Thyroid gland (tissue), 4 donors: ENCODE measurements at regions not wholly inside any gene's neighbourhood (a gene's known extent, or its start where the extent isn't known, plus 50 kb on each side); places are given as distances from the start of the nearest gene placed in this dataset.
"Not testable (repeated sequence)": the region's sequence is repeated elsewhere in the genome, so short reads cannot be mapped to it uniquely, and the experiment has no call there.

Source experiments
- DNase-seq, 2 donors: peaks; one replicate each; pipeline ENCODE4 v3.0.0-alpha.2; 2019
- H3K27ac ChIP-seq, 3 donors: fragments of 200-600 bp; sonication (generic); 1 replicate in 2 of 3; 2 replicates in 1 of 3; pipeline ENCODE4 v1.5.1; 2016 to 2019; ENCODE audit warnings: mild to moderate bottlenecking in 1 of 3, moderate library complexity in 1 of 3
- H3K27me3 ChIP-seq: fragments of 200-600 bp; sonication (generic); one replicate; pipeline ENCODE4 v1.5.1; 2019
- H3K36me3 ChIP-seq, 2 donors: fragments of 200-600 bp; sonication (generic); one replicate each; pipeline ENCODE4 v1.5.1; 2016 to 2019
- H3K4me1 ChIP-seq, 2 donors: fragments of 200-600 bp; sonication (generic); one replicate each; pipeline ENCODE4 v1.5.1; 2017 to 2019
- H3K4me3 ChIP-seq, 3 donors: fragments of 200-600 bp; sonication (generic); replicated peaks in 1 of 3; 1 replicate in 2 of 3; 2 replicates in 1 of 3; pipeline ENCODE4 v1.5.1; 2016; ENCODE audit warnings: mild to moderate bottlenecking in 1 of 3
- H3K9me3 ChIP-seq: fragments of 200-600 bp; sonication (generic); one replicate; pipeline ENCODE4 v1.5.1; 2017
- POLR2A ChIP-seq, 2 donors: fragments of 450-650 bp; IDR thresholded peaks; one replicate each; pipeline ENCODE4 v1.6.1; 2017; ENCODE audit warnings: antibody characterized with exemption in 2 of 2, mild to moderate bottlenecking in 2 of 2, moderate library complexity in 1 of 2
- WGBS, 2 donors: methylation state at CpG; one replicate each; pipeline ENCODE4 v1.1.5; 2017; 5-methylcytosine and 5-hydroxymethylcytosine counted together
- intact Hi-C: fragments of 100-400 bp; cut with DNase I; formaldehyde crosslinking; loops from one replicate; pipeline ENCODE4 v1.15.1; 2023
- TF ChIP-seq, protein P1 (sequence below), 6 experiments: fragments of 200-600 bp in 3 of 6; fragments of 450-650 bp in 3 of 6; sonication (generic) in 3 of 6; IDR thresholded peaks; one replicate each; pipeline ENCODE4 v1.5.1; 2016 to 2019; ENCODE audit warnings: antibody characterized with exemption in 6 of 6, mild to moderate bottlenecking in 2 of 6, inconsistent platforms in 1 of 6, moderate library complexity in 1 of 6

- Histone ChIP-seq H3K27me3 (no peaks in the 10 kb centered on the region), H3K36me3 (no peaks in the 10 kb centered on the region), H3K4me1 (peaks cover 4 to 11% of the 10 kb centered on the region in 2 donors), H3K27ac (no peak overlapping the region), H3K4me3 (no peak overlapping the region), H3K9me3 (no peaks in the 10 kb centered on the region)
- WGBS, 2 donors, result 93 to 95% methylated on average over 3 of the region's 3 CpGs
- DNase-seq, result no peak
- intact Hi-C loops, result no loop called here
- TF ChIP-seq, protein P1, sequence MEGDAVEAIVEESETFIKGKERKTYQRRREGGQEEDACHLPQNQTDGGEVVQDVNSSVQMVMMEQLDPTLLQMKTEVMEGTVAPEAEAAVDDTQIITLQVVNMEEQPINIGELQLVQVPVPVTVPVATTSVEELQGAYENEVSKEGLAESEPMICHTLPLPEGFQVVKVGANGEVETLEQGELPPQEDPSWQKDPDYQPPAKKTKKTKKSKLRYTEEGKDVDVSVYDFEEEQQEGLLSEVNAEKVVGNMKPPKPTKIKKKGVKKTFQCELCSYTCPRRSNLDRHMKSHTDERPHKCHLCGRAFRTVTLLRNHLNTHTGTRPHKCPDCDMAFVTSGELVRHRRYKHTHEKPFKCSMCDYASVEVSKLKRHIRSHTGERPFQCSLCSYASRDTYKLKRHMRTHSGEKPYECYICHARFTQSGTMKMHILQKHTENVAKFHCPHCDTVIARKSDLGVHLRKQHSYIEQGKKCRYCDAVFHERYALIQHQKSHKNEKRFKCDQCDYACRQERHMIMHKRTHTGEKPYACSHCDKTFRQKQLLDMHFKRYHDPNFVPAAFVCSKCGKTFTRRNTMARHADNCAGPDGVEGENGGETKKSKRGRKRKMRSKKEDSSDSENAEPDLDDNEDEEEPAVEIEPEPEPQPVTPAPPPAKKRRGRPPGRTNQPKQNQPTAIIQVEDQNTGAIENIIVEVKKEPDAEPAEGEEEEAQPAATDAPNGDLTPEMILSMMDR (IDR thresholded peaks at IDR 0.05), result no peak
- no peak for TF ChIP-seq POLR2A (IDR thresholded peaks at IDR 0.05)
Measured at GRCh38 chr12:59118356-59118755, 198.1 kb upstream of the LRIG3 start.

- 31 to 59% methylated on average over 1 of the region's 1 CpG for whole genome bisulfite sequencing, 2 donors
- DNase-seq, result no peak
- no peak overlapping the region for H3K4me3 ChIP-seq
- no peak overlapping the region for H3K27ac ChIP-seq
- no peaks in the 10 kb centered on the region for H3K27me3 ChIP-seq
- peaks cover 4 to 11% of the 10 kb centered on the region in 2 donors for H3K4me1 ChIP-seq
- intact Hi-C loops, result no loop called here
- H3K9me3 ChIP-seq, result no peaks in the 10 kb centered on the region
- H3K36me3 ChIP-seq, result no peaks in the 10 kb centered on the region
- TF ChIP-seq, protein P1 (IDR thresholded peaks at IDR 0.05), result no peak
- no peak for TF ChIP-seq POLR2A (IDR thresholded peaks at IDR 0.05)
Measured at GRCh38 chr12:59115995-59116394, 195.7 kb upstream of the LRIG3 start.

DNA sequence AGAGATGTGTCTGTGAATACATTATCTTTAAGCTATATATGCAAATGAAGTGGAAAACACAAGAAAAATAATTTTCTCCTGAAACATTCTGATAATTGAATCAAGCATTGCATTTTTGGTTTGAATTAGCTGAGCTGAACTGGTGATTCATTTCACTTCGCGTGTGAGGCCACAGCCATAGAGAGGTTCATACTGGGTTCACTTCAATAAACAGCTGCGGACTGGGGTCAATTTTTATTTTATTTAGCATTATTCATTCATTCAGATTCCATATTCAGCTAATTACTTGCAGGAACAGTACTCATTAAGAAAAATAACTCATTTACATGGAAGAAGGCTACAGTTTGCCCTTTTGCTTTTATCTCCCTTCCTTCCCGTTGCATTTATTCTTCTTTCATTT lies 195.2 kb upstream of the LRIG3 start:
- Histone ChIP-seq H3K4me3 (no peak overlapping the region), H3K36me3 (no peaks in the 10 kb centered on the region), H3K27me3 (no peaks in the 10 kb centered on the region), H3K9me3 (no peaks in the 10 kb centered on the region), H3K4me1 (peaks cover 4 to 11% of the 10 kb centered on the region in 2 donors), H3K27ac (no peak overlapping the region)
- no peak for DNase-seq
- intact Hi-C loops, result no loop called here
- TF ChIP-seq, protein P1 (IDR thresholded peaks at IDR 0.05), result no peak
- no peak for TF ChIP-seq POLR2A (IDR thresholded peaks at IDR 0.05)
- 80 to 95% methylated on average over 4 of the region's 4 CpGs for WGBS, 2 donors

- no peak overlapping the region for H3K27ac ChIP-seq
- TF ChIP-seq POLR2A (IDR thresholded peaks at IDR 0.05), result no peak
- TF ChIP-seq, protein P1 (IDR thresholded peaks at IDR 0.05), result peak; percentile 67 to 93 (median 82)
- no peaks in the 10 kb centered on the region for H3K9me3 ChIP-seq
- intact Hi-C loops, result loop anchor here (5.0 kb wide), 1 partner anchor 38 kb away; no protein-coding TSS in a partner anchor
- 51 to 56% methylated on average over 12 of the region's 12 CpGs for WGBS, 2 donors
- no peaks in the 10 kb centered on the region for H3K27me3 ChIP-seq
- peaks cover 4 to 11% of the 10 kb centered on the region in 2 donors for H3K4me1 ChIP-seq
- no peak overlapping the region for H3K4me3 ChIP-seq
- H3K36me3 ChIP-seq, result no peaks in the 10 kb centered on the region
- peak; percentile 70 to 83 for DNase-seq
Measured at GRCh38 chr12:59113831-59114615, 193.7 kb upstream of the LRIG3 start.

DNA sequence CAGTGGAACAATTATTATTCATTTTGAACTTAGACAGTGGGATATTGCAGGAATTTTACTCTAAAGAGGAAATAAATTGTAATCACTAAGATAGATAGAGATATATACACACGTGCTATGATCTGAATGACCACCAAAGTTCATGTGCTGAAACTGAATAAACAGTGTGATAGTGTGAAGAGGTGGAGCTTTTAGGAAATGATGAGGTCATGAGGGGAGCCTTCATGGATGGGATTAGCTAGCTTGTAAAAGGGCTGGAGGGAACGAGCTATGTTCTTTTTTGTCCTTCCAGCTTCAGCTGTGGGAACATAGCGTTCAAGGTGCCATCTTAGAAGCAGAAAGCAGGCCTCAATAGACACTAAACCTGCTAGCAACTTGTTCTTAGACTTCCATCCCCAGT lies 191.5 kb upstream of the LRIG3 start:
- no peaks in the 10 kb centered on the region for H3K9me3 ChIP-seq
- TF ChIP-seq, protein P1 (IDR thresholded peaks at IDR 0.05), result no peak
- TF ChIP-seq POLR2A (IDR thresholded peaks at IDR 0.05), result no peak
- intact Hi-C loops, result loop anchor here (5.0 kb wide), 1 partner anchor 40 kb away; no protein-coding TSS in a partner anchor
- H3K4me1 ChIP-seq, result peaks cover 4 to 11% of the 10 kb centered on the region in 2 donors
- no peak for DNase-seq
- no peaks in the 10 kb centered on the region for H3K27me3 ChIP-seq
- no peak overlapping the region for H3K27ac ChIP-seq
- no peak overlapping the region for H3K4me3 ChIP-seq
- H3K36me3 ChIP-seq, result no peaks in the 10 kb centered on the region
- WGBS, 2 donors, result 68 to 71% methylated on average over 3 of the region's 3 CpGs

- H3K9me3 ChIP-seq, intact Hi-C loops, H3K4me1 ChIP-seq, H3K27ac ChIP-seq, H3K4me3 ChIP-seq, H3K36me3 ChIP-seq, H3K27me3 ChIP-seq, DNase-seq: not testable (repeated sequence)
- 86 to 87% methylated on average over 8 of the region's 8 CpGs for WGBS, 2 donors
Measured at GRCh38 chr12:59108516-59108915, 188.2 kb upstream of the LRIG3 start.
